Bronchial epithelial cell (primary cell): ENCODE measurements at regions not wholly inside any gene's neighbourhood (a gene's known extent, or its start where the extent isn't known, plus 50 kb on each side); places are given as distances from the start of the nearest gene placed in this dataset.

Source experiments
- DNase-seq: peaks from one replicate; pipeline ENCODE4 v3.0.0-alpha.2; 2010; ENCODE audit warnings: low read depth
- FAIRE-seq: peaks from 2 replicates; lab custom pipeline; 2011; peaks lifted over from hg19 to GRCh38; lab: Jason Lieb, UNC
- H3K27me3 ChIP-seq: 2 replicates; pipeline ENCODE4 v1.5.1; 2011; ENCODE audit warnings: low read length; ENCODE audit not compliant: control insufficient read depth, insufficient read depth
- H3K36me3 ChIP-seq: 2 replicates; pipeline ENCODE4 v1.5.1; 2011; ENCODE audit warnings: low read length; ENCODE audit not compliant: control insufficient read depth, insufficient read depth
- H3K4me3 ChIP-seq: 2 replicates; pipeline ENCODE4 v1.5.1; 2011; ENCODE audit warnings: mild to moderate bottlenecking, low read depth, low read length, control low read depth
- TF ChIP-seq, protein P1 (sequence below): IDR thresholded peaks from 2 replicates; pipeline ENCODE4 v1.5.1; 2011; ENCODE audit warnings: mild to moderate bottlenecking, moderate library complexity, low read length, control low read depth, inconsistent platforms; ENCODE audit not compliant: insufficient read depth, severe bottlenecking

DNA sequence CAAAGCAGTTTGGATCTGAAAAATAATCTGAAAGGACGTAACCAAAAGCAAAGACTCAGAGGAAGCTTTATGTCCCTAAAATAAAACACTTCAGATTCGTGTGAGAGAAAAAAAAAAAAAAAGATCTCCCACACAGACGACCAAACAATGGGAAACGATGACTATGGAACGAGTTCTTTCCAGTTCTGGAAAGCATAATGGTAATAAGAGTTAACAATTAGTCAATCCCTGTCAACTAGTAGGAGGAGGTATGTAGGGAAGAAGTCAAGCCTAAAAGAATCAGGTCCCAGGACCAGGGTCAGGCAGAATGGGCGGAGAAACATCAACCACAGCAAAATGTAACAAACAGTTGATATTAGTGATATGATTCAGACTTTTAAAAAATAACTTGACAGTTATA is 170.3 kb upstream of the SETBP1 start:
- no peak for FAIRE-seq
- no peaks in the 10 kb centered on the region for H3K27me3 ChIP-seq
- H3K4me3 ChIP-seq: no peak overlapping the region
- TF ChIP-seq, protein P1, sequence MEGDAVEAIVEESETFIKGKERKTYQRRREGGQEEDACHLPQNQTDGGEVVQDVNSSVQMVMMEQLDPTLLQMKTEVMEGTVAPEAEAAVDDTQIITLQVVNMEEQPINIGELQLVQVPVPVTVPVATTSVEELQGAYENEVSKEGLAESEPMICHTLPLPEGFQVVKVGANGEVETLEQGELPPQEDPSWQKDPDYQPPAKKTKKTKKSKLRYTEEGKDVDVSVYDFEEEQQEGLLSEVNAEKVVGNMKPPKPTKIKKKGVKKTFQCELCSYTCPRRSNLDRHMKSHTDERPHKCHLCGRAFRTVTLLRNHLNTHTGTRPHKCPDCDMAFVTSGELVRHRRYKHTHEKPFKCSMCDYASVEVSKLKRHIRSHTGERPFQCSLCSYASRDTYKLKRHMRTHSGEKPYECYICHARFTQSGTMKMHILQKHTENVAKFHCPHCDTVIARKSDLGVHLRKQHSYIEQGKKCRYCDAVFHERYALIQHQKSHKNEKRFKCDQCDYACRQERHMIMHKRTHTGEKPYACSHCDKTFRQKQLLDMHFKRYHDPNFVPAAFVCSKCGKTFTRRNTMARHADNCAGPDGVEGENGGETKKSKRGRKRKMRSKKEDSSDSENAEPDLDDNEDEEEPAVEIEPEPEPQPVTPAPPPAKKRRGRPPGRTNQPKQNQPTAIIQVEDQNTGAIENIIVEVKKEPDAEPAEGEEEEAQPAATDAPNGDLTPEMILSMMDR: no peak
- DNase-seq: no peak
- H3K36me3 ChIP-seq: no peaks in the 10 kb centered on the region

DNA sequence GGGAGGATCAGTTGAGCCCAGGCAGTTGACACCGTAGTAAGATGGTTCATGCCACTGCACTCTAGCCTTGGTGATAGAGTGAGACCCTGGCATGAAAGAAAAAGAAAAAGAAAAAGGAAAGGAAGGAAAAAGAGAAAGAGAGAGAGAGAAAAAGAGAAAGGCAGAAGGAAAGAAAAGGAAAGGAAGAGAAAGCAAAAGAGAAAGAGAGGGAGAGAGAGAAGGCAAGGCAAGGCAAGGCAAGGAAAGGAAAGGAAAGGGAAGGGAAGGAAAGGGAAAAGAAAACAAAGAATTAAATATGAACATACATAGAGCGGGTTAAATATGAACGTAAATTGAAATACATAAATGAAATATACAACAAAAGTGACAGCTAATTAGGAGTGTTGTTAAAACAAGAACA is 167.5 kb upstream of the SETBP1 start:
- Histone ChIP-seq H3K27me3 (no peaks in the 10 kb centered on the region), H3K4me3 (no peak overlapping the region), H3K36me3 (no peaks in the 10 kb centered on the region)
- FAIRE-seq (no peak), DNase-seq (no peak)
- TF ChIP-seq, protein P1: no peak

DNA sequence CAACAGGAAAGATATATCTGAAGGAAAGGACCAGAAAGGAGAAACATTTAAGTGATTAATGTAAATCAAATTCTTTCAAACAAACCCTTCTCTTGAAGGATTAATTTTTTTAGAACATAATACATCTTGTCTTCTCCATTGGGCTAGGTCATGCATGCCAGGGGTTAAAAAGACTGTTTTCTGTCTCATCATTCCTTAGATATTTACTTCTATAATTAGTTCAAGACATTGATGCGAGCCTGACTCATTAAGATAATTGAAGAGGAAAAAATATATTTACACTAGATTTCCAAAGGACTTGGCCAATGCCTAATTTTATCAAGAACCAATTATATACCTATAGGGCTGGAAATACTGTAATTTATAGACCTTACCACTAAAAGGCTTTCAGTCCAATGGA is 166.6 kb upstream of the SETBP1 start:
- H3K27me3 ChIP-seq: no peaks in the 10 kb centered on the region
- TF ChIP-seq, protein P1: no peak
- no peak overlapping the region for H3K4me3 ChIP-seq
- no peaks in the 10 kb centered on the region for H3K36me3 ChIP-seq
- no peak for FAIRE-seq
- no peak for DNase-seq

DNA sequence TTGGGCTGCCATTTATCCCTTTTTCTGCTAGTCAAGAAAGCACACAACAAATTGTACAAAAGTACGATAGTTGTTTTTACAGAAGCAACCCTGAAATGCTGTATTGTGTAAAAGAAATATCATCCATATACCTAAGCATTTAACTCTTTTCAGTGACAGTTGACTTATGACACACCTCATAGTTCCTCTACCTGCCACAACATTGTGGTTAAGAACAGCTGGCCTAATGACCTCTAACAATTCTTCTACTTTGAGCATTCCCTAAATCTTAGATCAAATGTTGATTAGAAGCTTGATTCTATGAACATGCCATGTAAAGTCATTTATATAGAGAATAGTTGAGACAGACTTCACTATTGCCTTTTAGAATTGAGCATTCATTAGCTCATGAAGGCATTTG is 165.9 kb upstream of the SETBP1 start:
- H3K27me3 ChIP-seq: no peaks in the 10 kb centered on the region
- no peak for DNase-seq
- TF ChIP-seq, protein P1: no peak
- no peak overlapping the region for H3K4me3 ChIP-seq
- H3K36me3 ChIP-seq: no peaks in the 10 kb centered on the region
- no peak for FAIRE-seq

DNA sequence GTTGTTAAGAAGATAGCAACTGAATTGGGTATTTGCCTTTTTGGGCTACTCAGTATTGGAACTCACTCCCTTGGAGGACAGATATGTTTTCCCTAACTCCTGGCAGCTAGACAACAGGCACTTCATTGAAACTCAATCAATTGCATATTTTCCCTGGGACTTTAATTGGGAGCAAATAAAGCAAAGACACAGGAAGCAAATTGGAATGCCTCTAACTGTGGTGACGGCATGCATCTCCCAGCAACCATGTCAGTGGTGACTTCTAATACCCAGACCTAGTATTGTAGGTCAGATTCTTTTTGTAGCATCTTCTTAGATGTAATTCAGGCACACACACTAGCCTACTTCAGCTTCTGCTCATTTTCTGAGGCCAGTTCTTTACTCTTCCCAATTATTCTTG is 164.2 kb upstream of the SETBP1 start:
- Histone ChIP-seq H3K27me3 (no peaks in the 10 kb centered on the region), H3K4me3 (no peak overlapping the region), H3K36me3 (no peaks in the 10 kb centered on the region)
- DNase-seq: no peak
- FAIRE-seq: no peak
- TF ChIP-seq, protein P1: no peak

DNA sequence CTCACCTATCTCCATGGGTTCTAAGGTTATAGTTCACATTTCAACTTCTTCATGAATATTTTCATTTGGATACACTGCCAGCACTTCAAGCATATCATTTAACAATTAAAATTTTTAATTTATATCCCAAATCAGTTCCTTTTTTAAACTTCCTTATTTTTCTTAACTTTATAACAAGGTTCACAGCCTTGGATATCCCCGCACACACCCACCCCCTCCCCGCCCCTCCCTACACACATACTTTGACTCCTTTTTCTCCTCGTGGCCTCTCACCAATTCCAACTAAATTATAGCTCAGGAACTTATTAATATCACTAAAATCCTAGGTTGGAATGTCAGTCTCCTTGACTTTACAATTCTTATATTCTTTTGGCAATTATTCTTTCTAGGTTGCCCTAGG is 163.6 kb upstream of the SETBP1 start:
- H3K36me3 ChIP-seq: no peaks in the 10 kb centered on the region
- DNase-seq: no peak
- FAIRE-seq: no peak
- TF ChIP-seq, protein P1: no peak
- no peak overlapping the region for H3K4me3 ChIP-seq
- no peaks in the 10 kb centered on the region for H3K27me3 ChIP-seq
